Upper lobe of left lung (tissue), 6 donors: ENCODE measurements at regions not wholly inside any gene's neighbourhood (a gene's known extent, or its start where the extent isn't known, plus 50 kb on each side); places are given as distances from the start of the nearest gene placed in this dataset.

Experiments used
- ATAC-seq, 2 donors: fragments of 200-7000 bp; cut with Tn5 transposase; one replicate each; pipeline ENCODE4 v1.9.1; 2022; ENCODE audit warnings: mild to moderate bottlenecking in 2 of 2, moderate library complexity in 2 of 2; ENCODE audit not compliant: low FRiP score in 2 of 2
- DNase-seq, 2 donors: peaks; one replicate each; pipeline ENCODE4 v3.0.0-alpha.2; 2019 to 2020
- H3K27ac ChIP-seq, 4 donors: fragments of 200-600 bp; sonication (generic); one replicate each; pipeline ENCODE4 v1.5.1; 2016 to 2019
- H3K27me3 ChIP-seq, 4 donors: fragments of 200-600 bp; sonication (generic); one replicate each; pipeline ENCODE4 v1.5.1; 2017 to 2019
- H3K36me3 ChIP-seq, 4 donors: fragments of 200-600 bp; sonication (generic); one replicate each; pipeline ENCODE4 v1.5.1; 2016 to 2019
- H3K4me1 ChIP-seq, 4 donors: fragments of 200-600 bp; sonication (generic); one replicate each; pipeline ENCODE4 v1.5.1; 2018 to 2019
- H3K4me3 ChIP-seq, 4 donors: fragments of 200-600 bp; sonication (generic); one replicate each; pipeline ENCODE4 v1.5.1; 2017 to 2019; ENCODE audit warnings: mild to moderate bottlenecking in 2 of 4, moderate library complexity in 1 of 4
- H3K9me3 ChIP-seq, 4 donors: fragments of 200-600 bp; sonication (generic); one replicate each; pipeline ENCODE4 v1.5.1; 2018 to 2019
- EP300 ChIP-seq, 4 donors: sonication (generic); formaldehyde crosslinking; IDR thresholded peaks; one replicate each; pipeline ENCODE4 v1.5.1; 2017; ENCODE audit warnings: antibody characterized with exemption in 4 of 4, control low read depth in 2 of 4
- POLR2A ChIP-seq, 4 donors: fragments of 450-650 bp; IDR thresholded peaks; one replicate each; pipeline ENCODE4 v1.5.1; 2016 to 2017; ENCODE audit warnings: antibody characterized with exemption in 4 of 4, mild to moderate bottlenecking in 2 of 4
- POLR2AphosphoS5 ChIP-seq, 2 donors: sonication (generic); formaldehyde crosslinking; IDR thresholded peaks; one replicate each; pipeline ENCODE4 v1.5.1; 2017; ENCODE audit warnings: antibody characterized with exemption in 2 of 2
- WGBS, 2 donors: methylation state at CpG; one replicate each; pipeline ENCODE4 v1.1.5; 2017 to 2018; 5-methylcytosine and 5-hydroxymethylcytosine counted together
- TF ChIP-seq, protein P1 (sequence below), 6 experiments: fragments of 450-650 bp in 4 of 6; fragments of 200-600 bp in 2 of 6; sonication (generic) in 2 of 6; IDR thresholded peaks; one replicate each; pipeline ENCODE4 v1.5.1; 2016 to 2019; ENCODE audit warnings: antibody characterized with exemption in 6 of 6
- donor health status: DM: no; HTN: no; CAD: no; lungs with moderate emphysema.
- donor health status: DM: no; HTN: yes; CAD: no; lungs with severe emphysema.

DNA sequence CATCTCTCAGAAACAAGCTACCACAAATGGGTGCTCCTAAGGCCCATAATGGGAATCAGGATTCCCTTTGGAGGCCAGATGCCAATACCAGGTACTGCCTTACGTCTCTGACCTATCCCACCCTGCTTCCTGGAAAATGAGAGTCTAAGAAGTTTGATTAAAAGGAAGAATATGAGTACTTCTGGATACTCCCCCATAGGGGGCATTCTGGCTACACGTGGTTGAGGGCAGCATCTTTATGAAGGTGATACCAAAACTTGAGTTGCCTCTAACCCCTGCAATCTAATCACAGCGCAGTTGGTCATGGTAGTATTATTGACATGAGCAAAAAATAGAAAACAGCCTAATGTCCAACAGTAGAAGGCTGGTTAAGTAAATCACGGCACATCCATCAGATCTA, 184.2 kb upstream of the LHX5 start:
- peaks cover 0 to 26% (median 3%) of the 10 kb centered on the region in 4 donors for H3K9me3 ChIP-seq
- DNase-seq: no peak
- no peaks in the 10 kb centered on the region for H3K36me3 ChIP-seq
- TF ChIP-seq, protein P1, sequence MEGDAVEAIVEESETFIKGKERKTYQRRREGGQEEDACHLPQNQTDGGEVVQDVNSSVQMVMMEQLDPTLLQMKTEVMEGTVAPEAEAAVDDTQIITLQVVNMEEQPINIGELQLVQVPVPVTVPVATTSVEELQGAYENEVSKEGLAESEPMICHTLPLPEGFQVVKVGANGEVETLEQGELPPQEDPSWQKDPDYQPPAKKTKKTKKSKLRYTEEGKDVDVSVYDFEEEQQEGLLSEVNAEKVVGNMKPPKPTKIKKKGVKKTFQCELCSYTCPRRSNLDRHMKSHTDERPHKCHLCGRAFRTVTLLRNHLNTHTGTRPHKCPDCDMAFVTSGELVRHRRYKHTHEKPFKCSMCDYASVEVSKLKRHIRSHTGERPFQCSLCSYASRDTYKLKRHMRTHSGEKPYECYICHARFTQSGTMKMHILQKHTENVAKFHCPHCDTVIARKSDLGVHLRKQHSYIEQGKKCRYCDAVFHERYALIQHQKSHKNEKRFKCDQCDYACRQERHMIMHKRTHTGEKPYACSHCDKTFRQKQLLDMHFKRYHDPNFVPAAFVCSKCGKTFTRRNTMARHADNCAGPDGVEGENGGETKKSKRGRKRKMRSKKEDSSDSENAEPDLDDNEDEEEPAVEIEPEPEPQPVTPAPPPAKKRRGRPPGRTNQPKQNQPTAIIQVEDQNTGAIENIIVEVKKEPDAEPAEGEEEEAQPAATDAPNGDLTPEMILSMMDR (IDR thresholded peaks at IDR 0.05): no peak
- TF ChIP-seq POLR2AphosphoS5 (IDR thresholded peaks at IDR 0.05) (no peak), EP300 (IDR thresholded peaks at IDR 0.05) (no peak), POLR2A (IDR thresholded peaks at IDR 0.05) (no peak)
- no peak for ATAC-seq
- 71 to 77% methylated on average over 4 of the region's 4 CpGs for WGBS, 2 donors
- no peaks in the 10 kb centered on the region for H3K27me3 ChIP-seq
- H3K4me3 ChIP-seq: no peak overlapping the region
- no peaks in the 10 kb centered on the region for H3K4me1 ChIP-seq
- no peak overlapping the region for H3K27ac ChIP-seq

DNA sequence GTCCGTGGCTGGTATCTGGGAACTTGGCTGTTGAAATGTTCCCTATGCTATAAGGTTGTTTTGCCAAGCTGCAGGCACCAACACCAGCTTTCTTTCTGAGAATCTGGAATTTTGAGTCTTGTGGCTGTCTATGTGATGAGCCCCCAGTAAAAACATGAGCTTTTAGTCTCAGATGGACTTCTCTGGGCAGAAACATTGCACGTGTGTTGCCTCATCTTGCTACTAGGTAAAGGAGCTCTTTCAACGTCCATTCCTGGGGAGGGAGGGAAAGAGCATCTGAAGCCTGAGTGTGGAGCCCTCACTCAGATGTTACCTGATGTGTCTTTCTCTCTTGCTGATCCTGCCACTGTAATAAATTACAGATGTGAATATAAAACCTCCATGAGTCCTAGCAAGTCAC, 183.8 kb upstream of the LHX5 start:
- Histone ChIP-seq H3K9me3 (peaks cover 0 to 26% (median 3%) of the 10 kb centered on the region in 4 donors), H3K27me3 (no peaks in the 10 kb centered on the region), H3K36me3 (no peaks in the 10 kb centered on the region), H3K4me3 (no peak overlapping the region), H3K27ac (no peak overlapping the region), H3K4me1 (no peaks in the 10 kb centered on the region)
- no peak for TF ChIP-seq POLR2AphosphoS5 (IDR thresholded peaks at IDR 0.05)
- TF ChIP-seq, protein P1 (IDR thresholded peaks at IDR 0.05): no peak
- TF ChIP-seq POLR2A (IDR thresholded peaks at IDR 0.05): no peak
- TF ChIP-seq EP300 (IDR thresholded peaks at IDR 0.05): no peak
- no peak for DNase-seq
- WGBS, 2 donors: 81 to 83% methylated on average over 3 of the region's 3 CpGs
- no peak for ATAC-seq

DNA sequence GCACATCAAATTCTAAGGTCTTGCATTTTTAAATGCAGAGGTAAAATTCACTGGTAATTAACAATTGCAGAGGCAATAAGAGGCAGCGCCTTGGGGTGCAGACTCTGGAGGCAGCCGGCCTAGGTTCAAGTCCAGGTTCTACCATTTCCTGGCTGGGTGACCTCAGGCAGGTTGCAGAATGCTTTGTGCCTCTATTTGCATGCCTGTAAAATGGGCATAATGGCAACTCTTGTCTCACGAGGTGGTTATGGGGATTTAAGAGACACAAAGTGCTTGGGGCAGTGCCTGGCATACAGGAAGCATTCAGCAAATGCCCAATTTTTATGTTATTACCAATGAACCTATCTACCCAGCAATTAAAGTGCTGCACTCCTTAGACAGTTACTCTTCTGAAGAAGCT, 180.0 kb upstream of the LHX5 start:
- no peaks in the 10 kb centered on the region for H3K27me3 ChIP-seq
- DNase-seq (no peak), ATAC-seq (no peak)
- H3K36me3 ChIP-seq: no peaks in the 10 kb centered on the region
- H3K4me3 ChIP-seq: no peak overlapping the region
- TF ChIP-seq POLR2AphosphoS5 (IDR thresholded peaks at IDR 0.05) (no peak), EP300 (IDR thresholded peaks at IDR 0.05) (no peak), POLR2A (IDR thresholded peaks at IDR 0.05) (no peak)
- TF ChIP-seq, protein P1 (IDR thresholded peaks at IDR 0.05): no peak
- no peak overlapping the region for H3K27ac ChIP-seq
- WGBS, 2 donors: 74% methylated on average over 3 of the region's 3 CpGs
- no peaks in the 10 kb centered on the region for H3K4me1 ChIP-seq
- H3K9me3 ChIP-seq: peaks cover 0 to 25% (median 3%) of the 10 kb centered on the region in 4 donors

DNA sequence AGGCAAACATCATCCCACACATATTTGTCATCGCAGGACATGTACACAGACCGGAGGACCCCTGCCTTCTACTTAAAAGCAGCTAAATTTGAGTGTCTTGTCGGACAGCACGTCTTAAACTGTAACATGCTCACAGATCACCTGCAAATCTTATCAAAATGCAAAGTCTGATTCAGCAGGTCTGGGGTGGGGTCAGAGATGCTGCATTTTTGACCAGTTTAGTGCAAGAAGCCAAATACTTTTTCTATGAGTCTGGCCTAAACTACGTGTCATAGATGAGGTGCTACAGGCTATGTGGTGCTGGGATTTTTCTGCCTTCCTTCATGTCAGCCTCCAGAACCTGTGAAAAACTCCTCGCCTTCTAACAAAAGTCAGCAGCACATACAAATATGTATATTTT, 178.8 kb upstream of the LHX5 start:
- TF ChIP-seq EP300 (IDR thresholded peaks at IDR 0.05): no peak
- Histone ChIP-seq H3K27ac (no peak overlapping the region), H3K36me3 (no peaks in the 10 kb centered on the region), H3K9me3 (peaks cover 0 to 15% (median 1%) of the 10 kb centered on the region in 4 donors), H3K27me3 (no peaks in the 10 kb centered on the region), H3K4me1 (no peaks in the 10 kb centered on the region), H3K4me3 (no peak overlapping the region)
- ATAC-seq (no peak), DNase-seq (no peak)
- 48 to 49% methylated on average over 5 to 6 of the region's 6 CpGs for WGBS, 2 donors

DNA sequence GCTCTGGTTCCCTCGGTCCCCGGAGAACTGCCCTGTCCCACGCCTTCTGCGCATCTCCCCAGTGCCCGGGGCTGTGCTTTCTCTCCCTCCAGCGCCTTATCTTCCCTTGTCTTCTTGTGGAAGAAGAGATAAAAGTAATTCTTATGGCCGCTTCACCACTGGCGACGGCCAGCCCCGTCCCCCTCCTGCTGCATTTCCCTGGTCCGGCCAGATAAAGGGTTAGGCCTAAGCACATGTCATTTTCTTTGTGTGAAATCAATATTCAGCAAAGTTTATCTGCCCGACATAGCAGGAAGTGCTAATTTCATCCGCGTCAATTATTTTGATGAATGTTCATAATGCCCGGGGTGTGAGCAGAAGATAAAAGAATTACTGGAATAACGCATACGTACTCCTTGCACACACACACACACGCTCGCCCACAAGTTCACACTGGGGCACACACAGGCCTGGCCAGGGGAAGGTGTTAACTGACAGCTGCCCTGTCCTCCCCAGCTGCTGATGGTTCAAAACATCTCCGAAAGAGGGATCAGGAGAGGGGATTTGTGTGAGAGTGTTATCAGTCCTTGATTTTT, 177.7 kb upstream of the LHX5 start:
- no peak overlapping the region for H3K4me3 ChIP-seq
- ATAC-seq (no peak), DNase-seq (no peak)
- 39 to 41% methylated on average over 20 of the region's 20 CpGs for WGBS, 2 donors
- no peak overlapping the region for H3K27ac ChIP-seq
- H3K36me3 ChIP-seq: no peaks in the 10 kb centered on the region
- H3K27me3 ChIP-seq: no peaks in the 10 kb centered on the region
- TF ChIP-seq POLR2A (IDR thresholded peaks at IDR 0.05) (no peak), POLR2AphosphoS5 (IDR thresholded peaks at IDR 0.05) (no peak), EP300 (IDR thresholded peaks at IDR 0.05) (no peak)
- TF ChIP-seq, protein P1 (IDR thresholded peaks at IDR 0.05): no peak
- H3K4me1 ChIP-seq: no peaks in the 10 kb centered on the region
- H3K9me3 ChIP-seq: peaks cover 0 to 5% (median 0%) of the 10 kb centered on the region in 4 donors
